Smooth muscle cell (in vitro differentiated cells): ENCODE measurements at regions not wholly inside any gene's neighbourhood (a gene's known extent, or its start where the extent isn't known, plus 50 kb on each side); places are given as distances from the start of the nearest gene placed in this dataset.

Experiments
- DNase-seq: peaks from one replicate; lab custom pipeline; 2025; ENCODE audit not compliant: unreplicated experiment; lab: John Stamatoyannopoulos, UW
- H2AFZ ChIP-seq: fragments of 200-600 bp; sonication (generic); 2 replicates; pipeline ENCODE4 v1.6.0; 2016; ENCODE audit warnings: antibody characterized with exemption, low read depth, mild to moderate bottlenecking
- H3F3A ChIP-seq: fragments of 200-600 bp; sonication (generic); 2 replicates; pipeline ENCODE4 v1.6.0; 2017; ENCODE audit warnings: antibody characterized with exemption, low read depth
- H3K27ac ChIP-seq: fragments of 200-600 bp; sonication (generic); 2 replicates; pipeline ENCODE4 v1.5.1; 2016; ENCODE audit warnings: low read depth, mild to moderate bottlenecking
- H3K27me3 ChIP-seq: fragments of 200-600 bp; sonication (generic); 2 replicates; pipeline ENCODE4 v1.6.1; 2016; ENCODE audit warnings: low read depth, mild to moderate bottlenecking
- H3K36me3 ChIP-seq: fragments of 200-600 bp; sonication (generic); 2 replicates; pipeline ENCODE4 v1.5.1; 2016; ENCODE audit warnings: low read depth
- H3K4me1 ChIP-seq: fragments of 200-600 bp; sonication (generic); 2 replicates; pipeline ENCODE4 v1.5.1; 2016; ENCODE audit warnings: low read depth
- H3K4me2 ChIP-seq: fragments of 200-600 bp; sonication (generic); 2 replicates; pipeline ENCODE4 v1.6.0; 2016; ENCODE audit warnings: mild to moderate bottlenecking
- H3K4me3 ChIP-seq: fragments of 200-600 bp; sonication (generic); 2 replicates; pipeline ENCODE4 v1.5.1; 2016; ENCODE audit warnings: mild to moderate bottlenecking
- H3K79me2 ChIP-seq: fragments of 200-600 bp; sonication (generic); 2 replicates; pipeline ENCODE4 v1.6.0; 2016; ENCODE audit warnings: low read depth, mild to moderate bottlenecking
- H3K9ac ChIP-seq: fragments of 200-600 bp; sonication (generic); 2 replicates; pipeline ENCODE4 v1.6.0; 2016; ENCODE audit warnings: low read depth
- H3K9me3 ChIP-seq: fragments of 200-600 bp; sonication (generic); replicated peaks from 2 replicates; pipeline ENCODE4 v1.5.1; 2016; ENCODE audit warnings: low read depth
- H4K20me1 ChIP-seq: fragments of 200-600 bp; sonication (generic); 2 replicates; pipeline ENCODE4 v1.6.0; 2016; ENCODE audit warnings: low read depth
- WGBS: methylation state at CpG from one replicate; pipeline ENCODE4 v1.1.7; 2016; ENCODE audit warnings: low lambda C conversion rate; 5-methylcytosine and 5-hydroxymethylcytosine counted together
- TF ChIP-seq, protein P1 (sequence below): fragments of 200-600 bp; sonication (generic); IDR thresholded peaks from 2 replicates; pipeline ENCODE4 v1.5.1; 2017; ENCODE audit warnings: borderline replicate concordance, mild to moderate bottlenecking, antibody characterized with exemption; ENCODE audit not compliant: insufficient read depth, poor library complexity, severe bottlenecking

GRCh38 chr9:87392086-87392485 lies 105.6 kb upstream of the DAPK1 start:
- H3K79me2 ChIP-seq = no peaks in the 10 kb centered on the region
- H3K27ac ChIP-seq = no peak overlapping the region
- H3K27me3 ChIP-seq = no peaks in the 10 kb centered on the region
- TF ChIP-seq, protein P1, sequence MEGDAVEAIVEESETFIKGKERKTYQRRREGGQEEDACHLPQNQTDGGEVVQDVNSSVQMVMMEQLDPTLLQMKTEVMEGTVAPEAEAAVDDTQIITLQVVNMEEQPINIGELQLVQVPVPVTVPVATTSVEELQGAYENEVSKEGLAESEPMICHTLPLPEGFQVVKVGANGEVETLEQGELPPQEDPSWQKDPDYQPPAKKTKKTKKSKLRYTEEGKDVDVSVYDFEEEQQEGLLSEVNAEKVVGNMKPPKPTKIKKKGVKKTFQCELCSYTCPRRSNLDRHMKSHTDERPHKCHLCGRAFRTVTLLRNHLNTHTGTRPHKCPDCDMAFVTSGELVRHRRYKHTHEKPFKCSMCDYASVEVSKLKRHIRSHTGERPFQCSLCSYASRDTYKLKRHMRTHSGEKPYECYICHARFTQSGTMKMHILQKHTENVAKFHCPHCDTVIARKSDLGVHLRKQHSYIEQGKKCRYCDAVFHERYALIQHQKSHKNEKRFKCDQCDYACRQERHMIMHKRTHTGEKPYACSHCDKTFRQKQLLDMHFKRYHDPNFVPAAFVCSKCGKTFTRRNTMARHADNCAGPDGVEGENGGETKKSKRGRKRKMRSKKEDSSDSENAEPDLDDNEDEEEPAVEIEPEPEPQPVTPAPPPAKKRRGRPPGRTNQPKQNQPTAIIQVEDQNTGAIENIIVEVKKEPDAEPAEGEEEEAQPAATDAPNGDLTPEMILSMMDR = no peak
- H3K9ac ChIP-seq = no peak overlapping the region
- 75% methylated on average over 2 of the region's 2 CpGs for WGBS
- H3K4me1 ChIP-seq = no peaks in the 10 kb centered on the region
- no peak overlapping the region for H2AFZ ChIP-seq
- no peak overlapping the region for H3K4me2 ChIP-seq
- no peaks in the 10 kb centered on the region for H3K9me3 ChIP-seq
- no peaks in the 10 kb centered on the region for H3K36me3 ChIP-seq
- no peak overlapping the region for H3K4me3 ChIP-seq
- no peaks in the 10 kb centered on the region for H4K20me1 ChIP-seq
- no peak for DNase-seq
- H3F3A ChIP-seq = peaks cover 5% of the 10 kb centered on the region

- Histone ChIP-seq H3F3A (peaks cover 5% of the 10 kb centered on the region), H4K20me1 (no peaks in the 10 kb centered on the region), H3K4me3 (no peak overlapping the region), H3K36me3 (no peaks in the 10 kb centered on the region), H3K79me2 (no peaks in the 10 kb centered on the region), H3K4me1 (no peaks in the 10 kb centered on the region), H2AFZ (no peak overlapping the region), H3K4me2 (no peak overlapping the region), H3K27me3 (no peaks in the 10 kb centered on the region), H3K9me3 (no peaks in the 10 kb centered on the region), H3K9ac (no peak overlapping the region), H3K27ac (no peak overlapping the region)
- WGBS = 93% methylated on average over 4 of the region's 4 CpGs
- no peak for DNase-seq
- TF ChIP-seq, protein P1 = no peak
These were observed 103.9 kb upstream of the DAPK1 start for GRCh38 chr9:87393706-87394230.

DNA sequence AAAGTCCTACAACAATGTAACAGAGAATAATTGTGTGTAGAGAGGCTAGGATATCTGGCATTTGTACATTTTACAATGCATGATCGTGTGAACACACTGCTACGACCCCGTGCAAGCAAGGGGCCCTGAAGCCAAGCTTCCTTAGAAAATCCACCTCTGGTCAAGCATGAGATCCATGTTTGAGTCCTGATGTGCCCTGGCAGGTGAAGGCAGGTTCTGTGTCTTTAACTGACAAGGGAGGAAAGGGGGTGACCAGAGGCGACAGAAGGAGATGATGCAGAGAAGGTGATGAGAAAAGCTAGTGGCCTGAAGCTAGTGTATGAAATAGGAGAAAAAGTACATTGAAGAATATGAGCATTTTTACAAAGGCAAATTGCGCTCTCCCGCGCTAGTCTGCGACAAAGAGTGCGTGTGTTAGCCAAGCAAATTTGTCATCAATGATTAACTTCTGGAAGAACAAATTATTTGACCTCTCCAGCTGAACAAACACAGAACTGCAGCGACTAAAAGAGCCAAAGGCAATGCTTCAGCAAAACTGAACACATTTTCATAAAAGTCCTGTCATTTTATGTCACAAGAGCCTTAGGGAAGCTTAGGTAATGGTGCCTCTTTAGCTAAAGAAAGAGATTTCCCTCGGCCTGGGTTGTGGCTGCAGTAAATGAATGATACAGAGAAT lies 101.7 kb upstream of the DAPK1 start:
- Histone ChIP-seq H3K9ac (no peak overlapping the region), H3F3A (peaks cover 5% of the 10 kb centered on the region), H3K4me2 (no peak overlapping the region), H3K79me2 (no peaks in the 10 kb centered on the region), H4K20me1 (no peaks in the 10 kb centered on the region), H3K27me3 (no peaks in the 10 kb centered on the region), H3K27ac (no peak overlapping the region), H2AFZ (no peak overlapping the region), H3K4me1 (no peaks in the 10 kb centered on the region), H3K4me3 (no peak overlapping the region), H3K36me3 (no peaks in the 10 kb centered on the region), H3K9me3 (no peaks in the 10 kb centered on the region)
- TF ChIP-seq, protein P1 = no peak
- no peak for DNase-seq
- WGBS = 82% methylated on average over 11 of the region's 11 CpGs

DNA sequence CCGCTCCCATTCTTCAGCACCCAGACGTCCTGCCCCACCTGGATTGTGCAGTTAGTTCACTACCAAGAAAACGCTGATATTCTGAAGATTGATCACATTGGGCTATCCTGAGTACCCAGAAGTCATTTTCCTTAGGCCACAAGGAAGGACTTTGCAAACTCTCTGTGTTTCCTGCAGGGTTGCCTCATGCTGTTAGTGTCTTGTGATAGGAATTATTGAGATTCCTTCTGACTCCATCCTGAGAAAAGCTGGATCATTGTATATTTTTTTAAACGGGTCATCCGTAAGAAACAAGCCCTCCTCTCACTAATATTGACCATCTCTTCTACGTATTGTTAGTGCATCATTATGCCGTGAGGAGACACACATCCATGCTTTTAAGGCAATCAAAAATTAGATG lies 96.0 kb upstream of the DAPK1 start:
- Histone ChIP-seq H3K36me3 (no peaks in the 10 kb centered on the region), H3F3A (no peaks in the 10 kb centered on the region), H3K79me2 (no peaks in the 10 kb centered on the region), H4K20me1 (no peaks in the 10 kb centered on the region), H3K4me3 (no peak overlapping the region), H3K27me3 (peaks cover 9% of the 10 kb centered on the region), H2AFZ (no peak overlapping the region), H3K9me3 (no peaks in the 10 kb centered on the region), H3K27ac (no peak overlapping the region), H3K4me2 (no peak overlapping the region), H3K9ac (no peak overlapping the region), H3K4me1 (peaks cover 10% of the 10 kb centered on the region)
- TF ChIP-seq, protein P1 = no peak
- DNase-seq = no peak
- WGBS = 79% methylated on average over 7 of the region's 7 CpGs
